Neural cell (in vitro differentiated cells): ENCODE measurements at regions not wholly inside any gene's neighbourhood (a gene's known extent, or its start where the extent isn't known, plus 50 kb on each side); places are given as distances from the start of the nearest gene placed in this dataset.

Experiments
- H2AFZ ChIP-seq: fragments of 200-600, 300-800 bp; sonication (generic), shearing (Covaris generic); 2 replicates; pipeline ENCODE4 v1.6.0; 2014; ENCODE audit warnings: low read depth, mild to moderate bottlenecking, antibody characterized with exemption, low read length, moderate library complexity
- H3F3A ChIP-seq: fragments of 200-600 bp; shearing (Covaris generic); 2 replicates; pipeline ENCODE4 v1.6.1; 2016; ENCODE audit warnings: mild to moderate bottlenecking, moderate library complexity, mixed read lengths, antibody characterized with exemption, low read length; ENCODE audit not compliant: insufficient read depth, poor library complexity, severe bottlenecking
- H3K27ac ChIP-seq: fragments of 200-600, 300-800 bp; sonication (generic), shearing (Covaris generic); 2 replicates; pipeline ENCODE4 v1.5.1; 2014; ENCODE audit warnings: mild to moderate bottlenecking, low read length, moderate library complexity
- H3K27me3 ChIP-seq: fragments of 300-800, 200-600 bp; sonication (generic), shearing (Covaris generic); 2 replicates; pipeline ENCODE4 v1.6.0; 2014; ENCODE audit warnings: mild to moderate bottlenecking, low read depth, low read length, moderate library complexity; ENCODE audit not compliant: insufficient read depth
- H3K36me3 ChIP-seq: fragments of 300-800, 200-600 bp; sonication (generic), shearing (Covaris generic); 2 replicates; pipeline ENCODE4 v1.5.1; 2014; ENCODE audit warnings: mild to moderate bottlenecking, antibody characterized with exemption, low read length, moderate library complexity; ENCODE audit not compliant: insufficient read depth
- H3K4me2 ChIP-seq: fragments of 300-800, 200-600 bp; sonication (generic), shearing (Covaris generic); 2 replicates; pipeline ENCODE4 v1.6.0; 2014; ENCODE audit warnings: mild to moderate bottlenecking, low read length
- H3K4me3 ChIP-seq: fragments of 300-800, 200-600 bp; sonication (generic), shearing (Covaris generic); 2 replicates; pipeline ENCODE4 v1.5.1; 2014; ENCODE audit warnings: mild to moderate bottlenecking, low read length, moderate library complexity
- H3K79me2 ChIP-seq: fragments of 200-600 bp; shearing (Covaris generic); replicated peaks from 2 replicates; pipeline ENCODE4 v1.6.0; 2014; ENCODE audit warnings: mild to moderate bottlenecking, low read length, moderate library complexity; ENCODE audit not compliant: insufficient read depth
- H3K9ac ChIP-seq: fragments of 300-800, 200-600 bp; sonication (generic), shearing (Covaris generic); 2 replicates; pipeline ENCODE4 v1.6.1; 2016; ENCODE audit warnings: mild to moderate bottlenecking, low read length, mixed read lengths
- H3K9me2 ChIP-seq: fragments of 200-600 bp; shearing (Covaris generic); 2 replicates; pipeline ENCODE4 v1.6.1; 2016; ENCODE audit warnings: mild to moderate bottlenecking, low read length, mixed read lengths; ENCODE audit not compliant: insufficient read depth
- H3K9me3 ChIP-seq: fragments of 200-600, 300-800 bp; sonication (generic), shearing (Covaris generic); 2 replicates; pipeline ENCODE4 v1.6.1; 2016; ENCODE audit warnings: mild to moderate bottlenecking, mixed run types, low read length, moderate library complexity, mixed read lengths
- H4K20me1 ChIP-seq: fragments of 200-600 bp; shearing (Covaris generic); 2 replicates; pipeline ENCODE4 v1.6.1; 2016; ENCODE audit warnings: mild to moderate bottlenecking, mixed run types; ENCODE audit not compliant: insufficient read depth
- CTCF ChIP-seq: fragments of 450-650 bp; IDR thresholded peaks from 2 replicates; pipeline ENCODE4 v1.5.1; 2014; ENCODE audit warnings: antibody characterized with exemption, mild to moderate bottlenecking, moderate library complexity; ENCODE audit not compliant: poor library complexity, severe bottlenecking
- EP300 ChIP-seq: fragments of 450-650 bp; conservative IDR thresholded peaks from 2 replicates; pipeline ENCODE4 v1.6.1; 2014; ENCODE audit warnings: antibody characterized with exemption, mild to moderate bottlenecking, moderate library complexity; ENCODE audit not compliant: poor library complexity, severe bottlenecking
- EZH2 ChIP-seq: fragments of 200-600, 300-800 bp; shearing (Covaris generic), sonication (generic); IDR thresholded peaks from 2 replicates; pipeline ENCODE4 v1.6.1; 2014; ENCODE audit warnings: antibody characterized with exemption, low read length, borderline replicate concordance, mild to moderate bottlenecking; ENCODE audit not compliant: insufficient read depth, poor library complexity, severe bottlenecking
- MXI1 ChIP-seq: fragments of 450-650 bp; conservative IDR thresholded peaks from 2 replicates; pipeline ENCODE4 v1.6.1; 2014; ENCODE audit warnings: antibody characterized with exemption, mild to moderate bottlenecking; ENCODE audit not compliant: poor library complexity, severe bottlenecking
- POLR2AphosphoS5 ChIP-seq: IDR thresholded peaks from 2 replicates; pipeline ENCODE4 v1.6.1; 2012
- RAD21 ChIP-seq: fragments of 450-650 bp; conservative IDR thresholded peaks from 2 replicates; pipeline ENCODE4 v1.6.1; 2014; ENCODE audit warnings: antibody characterized with exemption, mild to moderate bottlenecking, moderate library complexity
- REST ChIP-seq: IDR thresholded peaks from 2 replicates; pipeline ENCODE4 v1.6.1; 2012; ENCODE audit warnings: borderline replicate concordance
- SMC3 ChIP-seq: fragments of 450-650 bp; conservative IDR thresholded peaks from 2 replicates; pipeline ENCODE4 v1.6.1; 2014; ENCODE audit warnings: antibody characterized with exemption, mild to moderate bottlenecking, moderate library complexity; ENCODE audit not compliant: poor library complexity
- TAF1 ChIP-seq: IDR thresholded peaks from 2 replicates; pipeline ENCODE4 v1.6.1; 2012; ENCODE audit warnings: low read depth

- Histone ChIP-seq H3K9me2 (no peaks in the 10 kb centered on the region), H3K36me3 (no peaks in the 10 kb centered on the region), H2AFZ (no peak overlapping the region), H3K27me3 (no peaks in the 10 kb centered on the region), H3K9ac (no peak overlapping the region), H3K27ac (no peak overlapping the region), H3K4me3 (no peak overlapping the region), H3F3A (no peaks in the 10 kb centered on the region), H4K20me1 (no peaks in the 10 kb centered on the region), H3K79me2 (no peaks in the 10 kb centered on the region), H3K9me3 (no peaks in the 10 kb centered on the region), H3K4me2 (no peak overlapping the region)
- TF ChIP-seq CTCF = no peak
- no peak for TF ChIP-seq SMC3
- no peak for TF ChIP-seq RAD21
- no peak for TF ChIP-seq EP300
- no peak for TF ChIP-seq TAF1
- TF ChIP-seq EZH2 = no peak
- TF ChIP-seq MXI1 = no peak
These were observed 81.0 kb downstream of the MIS18A start for GRCh38 chr21:32197896-32198295.

- Histone ChIP-seq H3K4me3 (no peak overlapping the region), H3K27me3 (no peaks in the 10 kb centered on the region), H3F3A (no peaks in the 10 kb centered on the region), H3K27ac (no peak overlapping the region), H4K20me1 (no peaks in the 10 kb centered on the region), H3K9me3 (no peaks in the 10 kb centered on the region), H3K9ac (no peak overlapping the region), H2AFZ (no peak overlapping the region), H3K79me2 (no peaks in the 10 kb centered on the region), H3K9me2 (no peaks in the 10 kb centered on the region), H3K36me3 (no peaks in the 10 kb centered on the region), H3K4me2 (no peak overlapping the region)
- no peak for TF ChIP-seq MXI1
- no peak for TF ChIP-seq SMC3
- no peak for TF ChIP-seq TAF1
- no peak for TF ChIP-seq CTCF
- TF ChIP-seq EP300 = no peak
- TF ChIP-seq EZH2 = no peak
- TF ChIP-seq REST = no peak
- TF ChIP-seq POLR2AphosphoS5 = no peak
- TF ChIP-seq RAD21 = no peak
These were observed 82.8 kb downstream of the MIS18A start for GRCh38 chr21:32196001-32196400.
